ENCODE measurements at regions not wholly inside any gene's neighbourhood (a gene's known extent, or its start where the extent isn't known, plus 50 kb on each side); places are given as distances from the start of the nearest gene placed in this dataset.
"Not testable (repeated sequence)": the region's sequence is repeated elsewhere in the genome, so short reads cannot be mapped to it uniquely, and the experiment has no call there.

DNA sequence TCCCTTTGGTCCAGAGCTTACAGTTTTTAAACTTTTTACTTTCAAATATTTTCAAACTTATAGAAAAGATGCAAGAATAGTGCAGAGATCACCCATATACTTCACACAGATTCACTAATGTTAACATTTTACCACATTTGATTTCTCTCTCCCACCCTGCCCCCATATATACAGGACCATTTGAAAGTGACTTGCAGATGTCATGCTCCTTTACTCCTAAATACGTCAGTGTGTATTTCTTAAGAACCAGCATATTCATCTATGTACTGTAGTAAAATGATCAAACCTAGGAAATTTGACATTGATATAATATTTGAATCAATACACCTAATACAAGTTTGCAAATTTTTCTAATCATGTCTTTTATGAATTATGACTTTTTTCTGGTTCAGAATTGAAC is 100.4 kb upstream of the CHD1 start:
- intact Hi-C loops (cut with micrococcal nuclease; ENCODE audit: unreplicated experiment): no loop called here
- no peak for DNase-seq
- Mint-ChIP-seq H3K4me1 (ENCODE audit: low read depth, unreplicated experiment) (peaks cover 60% of the 10 kb centered on the region), H3K27me3 (ENCODE audit: unreplicated experiment) (no peaks in the 10 kb centered on the region), H3K27ac (ENCODE audit: unreplicated experiment) (peak overlapping the region; percentile 34), H3K36me3 (ENCODE audit: insufficient read depth, unreplicated experiment) (peaks cover 5% of the 10 kb centered on the region), H3K4me3 (ENCODE audit: low read depth, unreplicated experiment) (no peak overlapping the region), H3K9me3 (ENCODE audit: low read depth, unreplicated experiment) (no peaks in the 10 kb centered on the region)
- BruUV-seq (replicated peaks): no TSS peak
- CTCF ChIA-PET: no interaction called here
- TF ChIP-seq, protein P1, sequence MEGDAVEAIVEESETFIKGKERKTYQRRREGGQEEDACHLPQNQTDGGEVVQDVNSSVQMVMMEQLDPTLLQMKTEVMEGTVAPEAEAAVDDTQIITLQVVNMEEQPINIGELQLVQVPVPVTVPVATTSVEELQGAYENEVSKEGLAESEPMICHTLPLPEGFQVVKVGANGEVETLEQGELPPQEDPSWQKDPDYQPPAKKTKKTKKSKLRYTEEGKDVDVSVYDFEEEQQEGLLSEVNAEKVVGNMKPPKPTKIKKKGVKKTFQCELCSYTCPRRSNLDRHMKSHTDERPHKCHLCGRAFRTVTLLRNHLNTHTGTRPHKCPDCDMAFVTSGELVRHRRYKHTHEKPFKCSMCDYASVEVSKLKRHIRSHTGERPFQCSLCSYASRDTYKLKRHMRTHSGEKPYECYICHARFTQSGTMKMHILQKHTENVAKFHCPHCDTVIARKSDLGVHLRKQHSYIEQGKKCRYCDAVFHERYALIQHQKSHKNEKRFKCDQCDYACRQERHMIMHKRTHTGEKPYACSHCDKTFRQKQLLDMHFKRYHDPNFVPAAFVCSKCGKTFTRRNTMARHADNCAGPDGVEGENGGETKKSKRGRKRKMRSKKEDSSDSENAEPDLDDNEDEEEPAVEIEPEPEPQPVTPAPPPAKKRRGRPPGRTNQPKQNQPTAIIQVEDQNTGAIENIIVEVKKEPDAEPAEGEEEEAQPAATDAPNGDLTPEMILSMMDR (IDR thresholded peaks at IDR 0.05; ENCODE audit: unreplicated experiment): no peak

DNA sequence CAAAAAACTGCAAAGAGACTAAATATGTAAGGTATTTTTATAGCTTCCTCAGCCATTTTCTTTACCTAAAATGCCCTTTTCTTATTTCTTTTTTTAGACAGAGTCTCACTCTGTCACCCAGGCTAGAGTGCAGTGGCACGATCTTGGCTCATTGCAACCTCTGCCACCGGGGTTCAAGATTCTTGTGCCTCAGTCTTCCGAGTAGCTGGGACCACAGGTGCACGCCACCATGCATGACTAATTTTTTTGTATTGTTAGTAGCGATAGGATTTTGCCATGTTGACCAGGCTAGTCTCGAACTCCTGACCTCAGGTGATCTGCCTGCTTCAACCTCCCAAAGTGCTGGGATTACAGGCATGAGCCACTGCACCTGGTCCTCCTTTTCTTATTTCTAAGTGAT is 99.4 kb upstream of the CHD1 start:
- DNase-seq; BruUV-seq (replicated peaks); H3K4me3 Mint-ChIP-seq (ENCODE audit: low read depth, unreplicated experiment); CTCF ChIA-PET; H3K27me3 Mint-ChIP-seq (ENCODE audit: unreplicated experiment); H3K36me3 Mint-ChIP-seq (ENCODE audit: insufficient read depth, unreplicated experiment); intact Hi-C loops (cut with micrococcal nuclease; ENCODE audit: unreplicated experiment); H3K9me3 Mint-ChIP-seq (ENCODE audit: low read depth, unreplicated experiment): not testable (repeated sequence)
- Mint-ChIP-seq H3K27ac (ENCODE audit: unreplicated experiment) (peak overlapping the region; percentile 34), H3K4me1 (ENCODE audit: low read depth, unreplicated experiment) (peaks cover 55% of the 10 kb centered on the region)

DNA sequence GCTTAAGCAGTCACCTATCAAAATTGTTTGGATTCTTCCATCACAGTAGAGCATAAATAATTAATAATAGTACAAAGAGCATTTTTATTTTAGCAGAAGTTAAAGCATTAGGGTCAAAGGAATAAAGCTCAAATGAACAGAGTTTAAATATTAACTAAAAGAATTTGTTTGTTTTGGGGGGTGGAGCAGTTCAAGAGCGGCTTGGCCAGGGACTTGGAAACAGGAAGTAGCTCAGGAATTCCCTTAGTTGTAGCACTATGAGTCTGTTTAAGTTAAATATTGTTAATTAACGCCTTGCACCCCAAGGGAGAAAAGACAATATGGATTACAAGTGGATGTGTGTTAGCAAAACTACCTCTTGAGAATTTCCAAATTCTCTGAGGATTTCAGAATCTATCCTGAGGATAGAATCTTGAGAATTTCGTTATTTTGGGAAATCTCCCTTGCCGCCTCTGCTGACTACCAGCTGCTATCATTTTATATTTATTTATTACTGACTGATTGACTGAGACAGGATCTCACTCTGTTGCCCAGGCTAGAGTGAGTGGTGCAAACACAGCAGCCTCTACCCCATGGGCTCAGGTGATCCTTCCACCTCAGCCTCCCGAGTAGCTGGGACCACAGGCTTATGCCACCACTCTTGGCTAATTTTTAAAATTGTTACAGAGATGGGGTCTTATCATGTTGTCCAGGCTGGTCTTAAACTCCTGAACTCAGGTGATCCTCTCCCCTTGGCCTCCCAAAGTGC is 96.7 kb upstream of the CHD1 start:
- CTCF ChIA-PET: interaction anchor here (0.5 to 1.4 kb wide), 7 partner anchors 8 to 965 kb away, joined by 3 to 9 read pairs (median 4); no protein-coding TSS in a partner anchor
- no peaks in the 10 kb centered on the region for H3K9me3 Mint-ChIP-seq (ENCODE audit: low read depth, unreplicated experiment)
- intact Hi-C loops (cut with micrococcal nuclease; ENCODE audit: unreplicated experiment): loop anchor here (1.0 kb wide), 1 partner anchor 25 kb away; no protein-coding TSS in a partner anchor
- H3K27me3 Mint-ChIP-seq (ENCODE audit: unreplicated experiment): no peaks in the 10 kb centered on the region
- peak overlapping the region; percentile 88 for H3K27ac Mint-ChIP-seq (ENCODE audit: unreplicated experiment)
- H3K4me1 Mint-ChIP-seq (ENCODE audit: low read depth, unreplicated experiment): peaks cover 64% of the 10 kb centered on the region
- BruUV-seq (replicated peaks): no TSS peak
- H3K4me3 Mint-ChIP-seq (ENCODE audit: low read depth, unreplicated experiment): no peak overlapping the region
- H3K36me3 Mint-ChIP-seq (ENCODE audit: insufficient read depth, unreplicated experiment): peaks cover 6% of the 10 kb centered on the region
- DNase-seq: peak; percentile 56
- TF ChIP-seq, protein P1 (IDR thresholded peaks at IDR 0.05; ENCODE audit: unreplicated experiment): no peak

DNA sequence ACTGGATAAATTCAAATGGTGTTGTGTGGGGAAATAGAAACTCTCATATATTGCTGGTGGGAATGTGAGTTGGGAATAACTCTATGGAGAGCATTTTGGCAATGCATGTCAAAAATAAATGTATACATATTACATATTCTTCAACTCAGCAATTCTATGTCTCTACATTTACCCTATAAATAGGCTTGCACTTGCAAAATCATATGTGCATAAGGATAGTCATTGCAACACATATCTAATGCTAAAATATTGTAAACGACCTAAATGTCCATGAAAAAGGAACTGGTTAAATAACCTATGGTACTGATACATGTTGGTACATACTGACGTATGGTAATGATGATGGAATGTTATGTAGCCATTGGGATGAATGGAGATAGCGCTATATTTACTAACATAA is 94.5 kb upstream of the CHD1 start:
- Mint-ChIP-seq H3K4me3 (ENCODE audit: low read depth, unreplicated experiment) (no peak overlapping the region), H3K27me3 (ENCODE audit: unreplicated experiment) (no peaks in the 10 kb centered on the region), H3K9me3 (ENCODE audit: low read depth, unreplicated experiment) (no peaks in the 10 kb centered on the region), H3K27ac (ENCODE audit: unreplicated experiment) (no peak overlapping the region), H3K36me3 (ENCODE audit: insufficient read depth, unreplicated experiment) (peaks cover 15% of the 10 kb centered on the region), H3K4me1 (ENCODE audit: low read depth, unreplicated experiment) (peaks cover 73% of the 10 kb centered on the region)
- BruUV-seq (replicated peaks): no TSS peak
- DNase-seq: no peak
- TF ChIP-seq, protein P1 (IDR thresholded peaks at IDR 0.05; ENCODE audit: unreplicated experiment): no peak
- intact Hi-C loops (cut with micrococcal nuclease; ENCODE audit: unreplicated experiment): no loop called here
- CTCF ChIA-PET: no interaction called here

DNA sequence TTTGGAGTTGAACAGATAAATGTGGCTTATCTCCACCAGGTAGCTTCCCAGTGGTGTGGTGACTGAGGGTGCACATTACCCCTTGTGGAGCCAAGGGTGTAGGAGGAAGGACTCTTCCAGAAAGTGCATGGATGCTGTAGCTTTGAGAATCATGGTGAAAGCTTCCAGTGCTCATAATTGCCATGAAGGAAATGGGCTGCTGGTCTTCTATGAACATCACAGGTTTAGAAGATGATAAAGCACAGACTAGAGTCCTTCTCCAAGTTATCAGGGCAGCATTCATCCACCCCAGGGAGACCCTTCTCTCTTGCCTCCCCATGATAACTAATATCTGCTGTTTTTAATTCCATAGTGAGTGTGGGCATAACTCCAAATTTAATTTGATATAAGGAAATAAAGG is 93.4 kb upstream of the CHD1 start:
- no peaks in the 10 kb centered on the region for H3K9me3 Mint-ChIP-seq (ENCODE audit: low read depth, unreplicated experiment)
- H3K4me1 Mint-ChIP-seq (ENCODE audit: low read depth, unreplicated experiment): peaks cover 70% of the 10 kb centered on the region
- peak overlapping the region; percentile 98 for H3K27ac Mint-ChIP-seq (ENCODE audit: unreplicated experiment)
- CTCF ChIA-PET: no interaction called here
- TF ChIP-seq, protein P1 (IDR thresholded peaks at IDR 0.05; ENCODE audit: unreplicated experiment): no peak
- H3K36me3 Mint-ChIP-seq (ENCODE audit: insufficient read depth, unreplicated experiment): peaks cover 15% of the 10 kb centered on the region
- intact Hi-C loops (cut with micrococcal nuclease; ENCODE audit: unreplicated experiment): no loop called here
- H3K27me3 Mint-ChIP-seq (ENCODE audit: unreplicated experiment): no peaks in the 10 kb centered on the region
- BruUV-seq (replicated peaks): no TSS peak
- no peak overlapping the region for H3K4me3 Mint-ChIP-seq (ENCODE audit: low read depth, unreplicated experiment)
- no peak for DNase-seq
